GM19468 (cell line): ENCODE measurements at regions not wholly inside any gene's neighbourhood (a gene's known extent, or its start where the extent isn't known, plus 50 kb on each side); places are given as distances from the start of the nearest gene placed in this dataset.
"Not testable (repeated sequence)": the region's sequence is repeated elsewhere in the genome, so short reads cannot be mapped to it uniquely, and the experiment has no call there.

Experiments
- ATAC-seq: cut with Tn5 transposase; IDR thresholded peaks from one replicate; pipeline ENCODE4 v1.9.1; 2021; ENCODE audit warnings: mild to moderate bottlenecking, moderate library complexity, moderate number of reproducible peaks; ENCODE audit not compliant: unreplicated experiment; ENCODE audit errors: extremely low read depth

- no peak for ATAC-seq
Measured at GRCh38 chr20:17873410-17874270, 95.0 kb downstream of the SNX5 start.

DNA sequence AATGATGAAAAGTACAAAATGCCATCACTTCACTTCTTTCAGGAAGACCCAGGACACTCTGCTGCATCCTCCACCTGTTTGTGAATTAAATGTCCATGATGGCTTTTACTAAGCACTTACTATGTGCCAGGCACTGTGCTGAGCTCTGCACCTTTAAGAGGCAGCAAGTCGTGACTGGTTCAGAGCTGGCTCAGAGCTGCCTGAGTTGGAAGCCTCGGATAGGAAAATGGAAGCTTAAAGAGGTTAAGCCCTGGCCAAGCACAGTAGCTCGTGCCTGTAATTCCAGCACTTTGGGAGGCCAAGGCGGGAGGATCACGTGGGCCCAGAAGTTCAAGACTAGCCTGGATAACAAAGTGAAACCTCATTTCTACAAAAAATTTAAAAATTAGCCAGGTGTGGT, 95.6 kb downstream of the SNX5 start:
- no peak for ATAC-seq

- no peak for ATAC-seq
Measured at GRCh38 chr20:17872434-17872833, 96.2 kb downstream of the SNX5 start.

GRCh38 chr20:17871886-17872285, 96.7 kb downstream of the SNX5 start:
- no peak for ATAC-seq

- ATAC-seq = no peak
Measured at GRCh38 chr20:17871181-17871580, 97.4 kb downstream of the SNX5 start.

DNA sequence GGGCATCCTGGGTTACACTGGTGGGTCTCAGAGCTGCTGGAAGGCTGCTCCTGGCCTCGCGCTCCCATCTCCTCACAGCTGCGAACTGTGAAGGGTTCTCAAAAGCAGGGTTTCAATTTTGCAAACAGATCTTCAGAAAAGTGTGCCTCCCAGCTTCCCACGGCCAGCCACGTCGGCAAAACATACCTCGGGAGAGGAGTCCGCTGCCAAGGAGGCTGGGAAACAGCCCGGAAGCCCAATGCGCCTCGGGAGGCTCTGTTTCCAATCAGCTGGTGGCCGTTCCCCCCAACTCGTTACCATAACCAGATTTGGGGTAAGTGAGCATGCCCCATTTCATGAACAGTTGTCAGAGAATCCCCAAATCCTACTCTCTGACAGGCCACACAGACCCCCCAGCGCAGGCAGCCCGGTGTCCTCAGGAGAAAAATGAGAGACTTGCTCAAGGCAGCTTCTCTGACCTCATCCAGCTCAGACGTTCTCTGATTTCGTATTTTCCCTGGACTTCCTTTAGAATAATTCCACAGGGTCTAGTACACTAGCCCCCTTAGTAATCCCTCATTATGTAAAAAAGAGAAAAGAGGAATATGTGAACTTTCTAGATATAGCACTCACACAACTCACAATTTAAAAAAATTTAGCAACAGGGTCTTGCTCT, 98.4 kb downstream of the SNX5 start:
- ATAC-seq = no peak

DNA sequence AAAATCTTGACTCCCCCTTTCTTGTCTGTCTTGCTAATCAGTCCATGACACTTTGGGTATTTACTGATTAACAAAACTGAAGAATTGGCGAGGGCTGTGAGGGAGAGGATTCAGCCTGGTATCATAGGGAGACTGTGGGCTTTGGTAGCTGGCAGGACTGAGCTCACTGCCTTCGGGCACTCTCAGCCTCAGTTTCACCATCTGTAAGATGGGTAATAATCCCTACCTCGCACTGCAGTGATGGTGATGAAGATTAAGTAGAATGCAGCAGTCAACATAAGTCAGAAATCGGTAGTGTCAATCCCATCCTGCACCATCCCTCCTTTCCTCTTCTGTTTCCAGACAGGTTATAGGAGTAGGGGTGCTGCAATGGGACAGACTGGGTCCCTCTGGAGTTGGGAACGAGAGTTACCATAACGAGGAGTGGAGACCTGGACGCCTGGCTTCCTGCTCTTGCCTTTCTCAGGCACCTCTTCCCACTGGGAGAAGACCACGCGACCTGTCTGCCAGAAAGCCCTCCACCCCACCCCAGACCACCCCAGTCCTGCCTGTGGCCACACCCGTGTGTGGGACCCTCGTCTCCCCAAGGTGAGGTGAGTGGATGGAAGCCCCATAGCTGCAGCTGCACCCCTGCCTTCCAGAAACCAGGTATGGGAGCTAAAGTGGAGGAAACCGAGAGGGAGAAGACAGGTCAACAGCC, 99.1 kb downstream of the SNX5 start:
- no peak for ATAC-seq

GRCh38 chr20:17868700-17869231, 99.8 kb downstream of the SNX5 start:
- no peak for ATAC-seq

- no peak for ATAC-seq
Measured at GRCh38 chr20:17868151-17868550, 100.4 kb downstream of the SNX5 start.

DNA sequence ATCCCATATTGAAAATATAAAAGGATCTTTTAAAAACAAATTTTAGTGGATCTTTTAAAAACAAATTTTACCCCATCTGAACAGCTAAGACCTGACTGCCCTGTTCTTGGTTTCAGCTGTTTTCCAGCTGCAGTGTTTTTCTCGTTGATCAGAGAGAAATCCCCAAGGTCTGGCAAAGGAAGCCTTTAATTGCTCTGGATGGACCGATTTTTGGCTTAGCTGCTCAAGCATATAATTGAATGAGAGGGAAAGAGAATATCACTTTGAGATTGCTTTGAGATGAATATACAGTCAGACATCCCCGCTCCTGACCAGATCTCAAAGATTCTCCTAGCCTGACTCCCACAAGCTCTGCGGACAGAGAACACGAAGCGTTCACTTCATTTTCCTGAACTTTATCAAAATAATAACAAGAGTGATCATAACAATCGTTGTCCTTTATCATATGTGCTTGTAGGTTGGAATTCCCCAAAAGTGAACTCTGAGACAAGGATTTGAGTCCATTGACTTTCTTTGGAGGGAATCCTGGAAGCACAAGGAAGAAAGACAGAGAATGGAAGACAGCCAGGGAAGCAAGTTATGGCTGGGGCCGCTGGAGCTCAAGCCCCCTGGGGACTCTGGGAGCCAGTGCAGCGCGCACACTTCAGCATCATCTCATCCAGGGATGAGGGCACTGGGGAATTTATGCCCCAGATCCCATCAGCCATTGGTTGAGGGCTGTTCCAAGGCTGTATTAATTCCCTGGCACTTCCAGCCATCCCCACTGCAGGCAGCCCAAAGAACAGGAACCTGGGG, 101.3 kb downstream of the SNX5 start:
- no peak for ATAC-seq

DNA sequence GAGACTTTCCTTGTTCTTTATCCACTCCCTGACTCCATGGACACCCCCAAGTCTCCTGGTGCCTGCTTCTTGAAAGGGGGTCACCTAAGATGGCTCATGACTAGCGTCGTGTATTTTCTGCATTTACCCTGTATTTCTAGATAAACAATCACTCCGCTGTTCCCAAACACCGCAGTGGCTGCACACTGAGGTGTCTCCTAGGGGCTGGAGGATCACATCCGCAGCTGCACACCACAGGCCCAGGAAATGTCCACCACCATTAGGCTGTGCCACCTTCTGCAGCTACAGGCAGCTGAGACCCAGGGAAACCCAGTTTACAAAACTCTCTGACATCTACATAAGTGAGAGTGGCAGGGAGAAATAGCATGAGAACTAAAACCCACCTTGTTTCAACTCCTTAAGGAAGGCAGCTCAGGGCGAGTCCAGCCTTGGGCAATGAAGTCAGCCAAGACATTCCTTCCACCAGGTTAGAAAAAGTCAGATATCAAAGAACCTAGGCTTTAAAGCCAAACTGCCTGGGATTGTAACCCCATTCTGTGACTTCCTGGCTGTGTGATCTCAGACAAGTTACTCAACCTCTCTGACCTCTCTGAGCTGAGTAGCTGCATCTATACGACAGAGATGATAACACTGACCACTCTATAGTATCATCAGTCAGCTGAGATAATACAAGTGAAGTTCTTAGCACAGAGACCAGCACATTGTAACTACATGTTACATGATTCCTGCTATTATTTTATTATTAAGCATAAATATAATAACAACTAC, 102.2 kb downstream of the SNX5 start:
- no peak for ATAC-seq

DNA sequence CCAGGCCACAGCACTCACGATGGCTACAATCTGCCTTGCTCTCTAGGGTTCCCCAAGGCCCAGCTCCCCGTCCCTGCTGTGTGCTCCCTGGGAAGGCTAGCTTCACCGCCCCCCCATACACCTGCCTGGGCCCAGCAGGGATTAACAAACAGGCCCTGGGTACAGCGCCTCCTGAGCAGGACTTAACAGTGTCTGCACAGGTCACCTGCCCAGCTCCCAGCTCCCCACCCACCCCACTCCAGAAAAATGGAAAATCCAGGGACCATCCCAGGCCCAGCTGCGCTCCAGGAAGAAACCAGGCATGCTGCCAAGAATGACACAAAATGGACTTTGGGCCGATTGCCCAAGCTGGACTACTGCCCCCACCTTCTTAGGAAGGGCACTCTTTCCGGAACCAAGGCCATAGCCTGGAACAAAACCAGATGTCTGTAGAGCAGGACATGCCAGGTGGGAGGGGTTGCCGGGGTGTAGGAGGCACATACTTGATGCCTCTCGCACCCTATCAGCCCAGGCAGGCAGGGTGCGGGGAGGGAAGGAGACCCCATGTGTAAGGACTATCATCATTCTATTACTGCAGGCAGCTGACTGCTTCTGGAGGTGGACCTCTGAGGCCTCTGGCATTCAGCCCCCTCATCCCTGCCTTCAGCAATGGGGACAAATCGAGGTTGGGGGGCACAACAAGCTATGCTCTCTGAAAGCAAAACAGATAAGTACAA, 104.9 kb downstream of the SNX5 start:
- no peak for ATAC-seq

DNA sequence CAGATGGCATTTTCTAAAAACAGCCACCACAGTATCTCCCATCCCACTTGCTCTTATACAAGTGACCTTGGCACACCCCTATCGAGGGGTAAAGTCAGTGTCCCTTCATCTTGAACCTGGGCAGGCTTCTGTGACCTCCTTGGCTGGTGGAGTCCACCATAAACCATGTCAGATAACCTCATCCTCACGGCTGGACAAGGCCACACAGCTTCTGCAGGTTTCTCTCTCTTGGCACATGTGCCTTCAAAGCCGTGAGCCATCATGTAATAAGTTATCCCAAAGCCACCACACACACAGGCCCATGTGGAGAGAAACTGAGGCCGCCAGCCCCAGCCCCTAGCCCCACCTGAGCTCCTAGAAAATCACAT, 105.4 kb downstream of the SNX5 start:
- no peak for ATAC-seq

DNA sequence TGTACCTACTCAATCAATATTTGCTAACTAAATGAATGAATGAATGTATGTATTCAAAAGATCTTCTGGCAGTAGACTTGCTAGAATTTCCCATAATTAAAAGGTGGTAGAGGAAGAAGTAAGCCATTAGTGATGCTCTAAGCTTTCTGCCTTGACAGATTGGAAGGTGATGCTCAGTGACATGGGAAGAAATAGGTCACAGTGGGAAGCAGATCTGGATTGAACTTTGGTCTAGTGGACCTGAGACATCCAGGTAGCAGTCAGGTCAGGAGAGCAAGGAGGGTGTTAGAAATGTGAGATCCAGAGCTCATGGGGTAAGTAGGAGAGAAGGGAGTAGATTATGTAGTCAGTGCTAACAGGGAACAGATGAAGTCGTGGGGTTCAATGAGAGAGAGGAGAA, 106.4 kb downstream of the SNX5 start:
- ATAC-seq = no peak

DNA sequence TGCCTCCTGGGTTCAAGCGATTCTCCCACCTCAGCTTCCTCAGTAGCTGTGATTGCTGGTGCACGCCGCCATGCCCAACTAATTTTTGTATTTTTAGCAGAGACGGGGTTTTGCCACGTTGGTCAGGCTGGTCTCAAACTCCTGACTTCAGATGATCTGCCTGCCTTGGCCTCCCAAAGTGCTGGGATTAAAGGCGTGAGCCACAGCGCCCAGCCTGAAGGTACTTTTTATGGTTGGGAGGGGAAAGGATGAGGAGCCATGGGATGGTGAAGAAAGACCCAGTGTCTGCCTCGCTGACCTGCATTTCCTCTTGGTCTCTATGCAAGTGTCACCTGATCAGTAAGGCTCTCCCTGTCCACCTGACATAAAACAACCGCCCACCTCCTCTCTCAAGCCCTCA, 107.0 kb downstream of the SNX5 start:
- ATAC-seq = not testable (repeated sequence)

- no peak for ATAC-seq
Measured at GRCh38 chr20:17860301-17861197, 108.0 kb downstream of the SNX5 start.

DNA sequence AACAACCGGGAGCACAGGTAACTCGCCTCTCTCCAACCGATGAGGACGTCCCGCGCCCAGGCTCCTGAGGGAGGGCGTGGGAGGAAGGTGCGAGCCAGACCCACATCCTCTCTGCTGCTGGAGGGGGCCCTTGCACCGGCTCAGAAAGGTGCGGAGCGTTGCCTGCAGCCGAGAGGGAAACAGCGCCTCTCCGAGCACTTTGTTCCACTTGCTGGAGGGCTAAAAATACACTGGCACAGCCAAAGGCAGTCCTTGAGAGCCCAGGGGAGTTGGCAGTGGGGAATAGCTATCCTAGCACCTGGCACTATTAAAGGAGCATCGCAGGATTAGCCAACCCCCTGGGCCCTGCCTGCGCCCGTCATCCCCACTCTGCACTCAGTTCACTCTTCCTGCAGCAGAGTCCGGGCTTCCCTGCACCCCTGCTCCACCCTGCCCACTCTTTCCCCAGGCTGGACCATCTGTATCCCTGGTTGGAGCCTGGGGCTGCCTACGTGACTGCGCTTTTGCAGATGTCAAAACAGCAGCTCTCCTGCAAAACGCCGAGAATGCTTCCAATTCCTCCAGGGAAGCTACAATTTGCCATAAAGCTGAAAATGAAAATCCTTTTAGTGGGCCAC, 108.9 kb downstream of the SNX5 start:
- no peak for ATAC-seq
